GM12892 (cell line): ENCODE measurements at regions not wholly inside any gene's neighbourhood (a gene's known extent, or its start where the extent isn't known, plus 50 kb on each side); places are given as distances from the start of the nearest gene placed in this dataset.

Experiments
- POLR2A ChIP-seq: IDR thresholded peaks from 2 replicates; pipeline ENCODE4 v1.6.1; 2011; ENCODE audit warnings: low read depth, low read length, control low read depth
- POLR2AphosphoS5 ChIP-seq: IDR thresholded peaks from 2 replicates; pipeline ENCODE4 v1.6.1; 2011; ENCODE audit warnings: low read depth, low read length, control low read depth
- TAF1 ChIP-seq: IDR thresholded peaks from 2 replicates; pipeline ENCODE4 v1.6.1; 2011; ENCODE audit warnings: low read depth, mild to moderate bottlenecking, control low read depth, low read length, borderline replicate concordance

GRCh38 chr11:33585586-33586209, 114.9 kb downstream of the C11orf91 start:
- TF ChIP-seq POLR2A: no peak
- no peak for TF ChIP-seq TAF1
- no peak for TF ChIP-seq POLR2AphosphoS5
